Mesendoderm (in vitro differentiated cells): ENCODE measurements at regions not wholly inside any gene's neighbourhood (a gene's known extent, or its start where the extent isn't known, plus 50 kb on each side); places are given as distances from the start of the nearest gene placed in this dataset.
A peak's percentile ranks its signal among the peaks of the same experiment; 100 is the strongest.

Source experiments
- DNase-seq: peaks from one replicate; pipeline ENCODE4 v3.0.0; 2013
- H2AK5ac ChIP-seq: 2 replicates; pipeline ENCODE4 v1.6.1; 2013; ENCODE audit warnings: low read length, inconsistent platforms
- H2BK120ac ChIP-seq: 2 replicates; pipeline ENCODE4 v1.6.1; 2013; ENCODE audit warnings: low read depth, mild to moderate bottlenecking, low read length, moderate library complexity, mixed read lengths
- H2BK15ac ChIP-seq: replicated peaks from 2 replicates; pipeline ENCODE4 v1.6.1; 2013; ENCODE audit warnings: low read depth, mild to moderate bottlenecking, moderate library complexity
- H2BK5ac ChIP-seq: 2 replicates; pipeline ENCODE4 v1.6.1; 2013; ENCODE audit warnings: low read length, inconsistent platforms
- H3K18ac ChIP-seq: 2 replicates; pipeline ENCODE4 v1.6.1; 2013; ENCODE audit warnings: mild to moderate bottlenecking, low read length, mixed read lengths
- H3K23ac ChIP-seq: one replicate; pipeline ENCODE4 v1.6.1; 2013; ENCODE audit warnings: low read length
- H3K27ac ChIP-seq: 2 replicates; pipeline ENCODE4 v1.5.1; 2013; ENCODE audit warnings: low read depth, mild to moderate bottlenecking, inconsistent platforms, low read length, moderate library complexity
- H3K27me3 ChIP-seq: 2 replicates; pipeline ENCODE4 v1.6.1; 2013; ENCODE audit warnings: low read length, control low read depth, mild to moderate bottlenecking, inconsistent platforms; ENCODE audit not compliant: insufficient read depth, poor library complexity
- H3K36me3 ChIP-seq: 2 replicates; pipeline ENCODE4 v1.6.1; 2013; ENCODE audit warnings: low read length, inconsistent platforms; ENCODE audit not compliant: control insufficient read depth, insufficient read depth
- H3K4ac ChIP-seq: one replicate; pipeline ENCODE4 v1.6.1; 2013; ENCODE audit warnings: low read depth, mild to moderate bottlenecking, low read length, moderate library complexity
- H3K4me1 ChIP-seq: 2 replicates; pipeline ENCODE4 v1.6.1; 2013; ENCODE audit warnings: low read depth, low read length, inconsistent platforms; ENCODE audit not compliant: control insufficient read depth
- H3K4me2 ChIP-seq: 2 replicates; pipeline ENCODE4 v1.6.1; 2013; ENCODE audit warnings: low read length
- H3K4me3 ChIP-seq: 2 replicates; pipeline ENCODE4 v1.5.1; 2013; ENCODE audit warnings: mild to moderate bottlenecking, low read length
- H3K56ac ChIP-seq: one replicate; pipeline ENCODE4 v1.6.1; 2013; ENCODE audit warnings: low read length
- H3K79me1 ChIP-seq: 2 replicates; pipeline ENCODE4 v1.6.1; 2013; ENCODE audit warnings: low read length, inconsistent platforms
- H3K79me2 ChIP-seq: 2 replicates; pipeline ENCODE4 v1.6.1; 2013; ENCODE audit warnings: mild to moderate bottlenecking, low read length; ENCODE audit not compliant: control insufficient read depth, insufficient read depth
- H3K9ac ChIP-seq: 2 replicates; pipeline ENCODE4 v1.6.1; 2013; ENCODE audit warnings: low read length, inconsistent platforms
- H4K5ac ChIP-seq: one replicate; pipeline ENCODE4 v1.6.1; 2013; ENCODE audit warnings: low read length
- H4K8ac ChIP-seq: one replicate; pipeline ENCODE4 v1.6.1; 2013; ENCODE audit warnings: low read depth, mild to moderate bottlenecking, control low read depth, low read length, moderate library complexity
- WGBS: extraction: QIAGEN DNeasy Blood & Tissue Kit; methylation state at CpG from one replicate; pipeline ENCODE4 v1.1.7; 2013; ENCODE audit warnings: low lambda C conversion rate, missing lambda C conversion rate; ENCODE audit not compliant: insufficient coverage; ENCODE audit errors: extremely low coverage; 5-methylcytosine and 5-hydroxymethylcytosine counted together

DNA sequence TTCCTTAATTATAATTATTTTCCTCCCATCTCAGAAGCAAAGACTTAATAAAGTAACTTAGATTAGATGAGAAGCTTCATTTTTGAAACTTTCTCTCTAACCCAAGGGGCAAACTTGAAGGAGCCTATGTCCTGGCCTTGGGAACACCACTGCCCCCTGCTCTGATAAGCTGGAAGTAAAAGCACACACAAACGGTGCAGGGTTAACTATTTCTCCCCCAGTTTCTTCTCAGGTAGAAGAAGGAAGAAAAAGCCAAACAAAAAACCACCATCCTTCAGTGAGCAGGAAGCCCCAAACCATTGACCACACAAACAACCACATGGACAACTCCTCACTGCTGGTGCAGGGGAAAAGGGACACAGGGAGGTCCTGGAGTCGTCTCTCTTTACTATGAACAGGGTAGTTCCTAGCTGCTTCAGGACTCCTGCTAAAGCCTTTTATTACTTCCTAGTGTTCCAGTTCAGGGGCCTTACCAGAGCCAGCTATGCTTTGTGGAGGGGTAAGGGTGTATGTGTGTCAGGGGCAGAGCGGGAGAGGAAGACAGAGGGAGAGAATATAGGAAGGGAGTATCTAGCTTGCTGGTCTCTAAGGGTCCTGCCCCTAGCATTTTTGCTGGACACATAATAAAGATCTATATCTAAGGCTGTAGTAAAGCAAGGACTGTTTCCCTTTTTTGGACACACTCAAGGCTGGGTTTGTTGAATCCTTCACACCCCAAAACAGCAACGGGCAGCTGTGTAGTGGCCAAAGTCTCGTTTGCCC, 94.0 kb upstream of the UMPS start:
- Histone ChIP-seq H4K5ac (no peak overlapping the region), H3K27ac (no peak overlapping the region), H3K27me3 (no peaks in the 10 kb centered on the region), H3K36me3 (no peaks in the 10 kb centered on the region), H3K79me1 (no peaks in the 10 kb centered on the region), H3K4me3 (no peak overlapping the region), H3K56ac (no peak overlapping the region), H3K9ac (no peak overlapping the region), H3K4me1 (no peaks in the 10 kb centered on the region), H2BK15ac (no peak overlapping the region), H3K79me2 (no peaks in the 10 kb centered on the region), H3K4me2 (no peak overlapping the region), H2BK5ac (no peak overlapping the region), H3K23ac (no peak overlapping the region), H3K18ac (no peak overlapping the region), H2AK5ac (no peak overlapping the region), H3K4ac (no peak overlapping the region), H4K8ac (no peak overlapping the region), H2BK120ac (no peak overlapping the region)
- WGBS: no CpG with 5 or more reads among the region's 5 CpGs
- peak; percentile 29 for DNase-seq

DNA sequence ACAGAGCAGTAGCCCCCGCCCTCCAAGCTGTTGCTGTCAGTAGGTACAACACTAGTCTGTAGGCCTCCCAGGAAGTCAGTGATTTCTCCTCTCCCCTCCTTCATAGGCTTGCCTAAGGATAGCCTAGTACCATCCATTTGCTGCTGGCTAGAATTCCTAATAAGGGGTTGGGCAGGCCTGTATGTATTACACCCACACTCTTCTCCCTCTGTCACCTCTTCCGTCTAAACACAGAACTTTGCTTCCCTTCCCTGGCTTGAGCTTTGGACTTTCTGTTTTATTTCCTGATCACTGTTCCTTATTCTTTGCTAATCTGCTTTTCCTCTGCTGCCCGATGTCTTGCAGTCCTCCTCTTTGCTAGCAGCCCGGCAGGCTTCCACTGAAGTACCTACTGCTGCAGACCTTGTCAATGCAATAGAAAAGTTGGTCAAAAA, 93.4 kb upstream of the UMPS start:
- Histone ChIP-seq H2BK120ac (no peak overlapping the region), H3K27ac (no peak overlapping the region), H2BK15ac (no peak overlapping the region), H3K56ac (no peak overlapping the region), H3K4me1 (no peaks in the 10 kb centered on the region), H4K5ac (no peak overlapping the region), H3K9ac (no peak overlapping the region), H3K4me3 (no peak overlapping the region), H3K36me3 (no peaks in the 10 kb centered on the region), H3K79me1 (no peaks in the 10 kb centered on the region), H3K27me3 (no peaks in the 10 kb centered on the region), H2AK5ac (no peak overlapping the region), H3K23ac (no peak overlapping the region), H4K8ac (no peak overlapping the region), H3K79me2 (no peaks in the 10 kb centered on the region), H3K4ac (no peak overlapping the region), H3K18ac (no peak overlapping the region), H2BK5ac (no peak overlapping the region), H3K4me2 (no peak overlapping the region)
- WGBS: no CpG with 5 or more reads among the region's 4 CpGs
- DNase-seq: no peak

DNA sequence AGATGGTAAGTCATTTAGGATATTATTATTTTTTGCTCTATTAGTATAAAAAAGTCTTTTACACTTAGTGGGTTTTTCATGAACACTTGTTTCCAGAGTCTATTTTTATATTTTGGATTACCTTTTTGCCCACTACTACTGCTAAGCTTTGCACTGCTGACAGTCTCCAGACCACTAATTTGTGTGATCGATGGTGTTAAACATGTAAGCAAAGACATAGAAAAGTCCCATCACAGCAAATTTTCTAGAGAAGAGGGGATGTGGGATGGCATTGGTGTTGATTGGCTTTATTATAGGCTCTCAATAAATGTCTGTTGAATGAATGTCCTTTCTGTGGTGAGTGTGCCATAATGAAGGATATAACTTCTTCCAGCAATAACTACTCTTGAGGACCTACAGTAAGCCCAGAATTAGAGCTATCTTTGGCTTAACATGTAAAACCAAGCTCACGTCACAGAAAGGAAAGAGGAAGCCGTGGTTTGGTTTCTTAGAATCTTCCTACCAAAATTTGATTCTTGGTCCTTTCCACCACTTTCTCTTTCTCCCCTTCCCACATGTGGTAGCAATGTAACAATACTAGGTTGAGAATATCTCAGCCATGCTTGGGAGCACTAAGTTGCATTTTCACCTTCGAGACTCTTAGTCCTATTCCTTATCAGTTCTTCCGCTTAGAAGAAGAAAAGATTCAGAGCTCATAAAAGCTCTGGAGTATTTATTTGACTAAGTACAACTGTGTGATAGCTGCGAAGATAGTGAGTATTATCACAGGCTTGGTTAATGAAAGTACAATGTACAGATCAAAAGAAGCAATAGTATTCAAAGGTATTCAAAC, 90.6 kb upstream of the UMPS start:
- Histone ChIP-seq H3K36me3 (no peaks in the 10 kb centered on the region), H3K79me2 (no peaks in the 10 kb centered on the region), H3K27me3 (no peaks in the 10 kb centered on the region), H3K23ac (no peak overlapping the region), H3K79me1 (no peaks in the 10 kb centered on the region), H3K56ac (no peak overlapping the region), H3K27ac (no peak overlapping the region), H3K4me1 (no peaks in the 10 kb centered on the region), H2BK120ac (no peak overlapping the region), H3K4ac (no peak overlapping the region), H4K5ac (no peak overlapping the region), H4K8ac (no peak overlapping the region), H3K9ac (no peak overlapping the region), H2AK5ac (no peak overlapping the region), H2BK5ac (no peak overlapping the region), H3K4me2 (no peak overlapping the region), H3K18ac (no peak overlapping the region), H2BK15ac (no peak overlapping the region), H3K4me3 (no peak overlapping the region)
- no CpG with 5 or more reads among the region's 6 CpGs for WGBS
- no peak for DNase-seq

DNA sequence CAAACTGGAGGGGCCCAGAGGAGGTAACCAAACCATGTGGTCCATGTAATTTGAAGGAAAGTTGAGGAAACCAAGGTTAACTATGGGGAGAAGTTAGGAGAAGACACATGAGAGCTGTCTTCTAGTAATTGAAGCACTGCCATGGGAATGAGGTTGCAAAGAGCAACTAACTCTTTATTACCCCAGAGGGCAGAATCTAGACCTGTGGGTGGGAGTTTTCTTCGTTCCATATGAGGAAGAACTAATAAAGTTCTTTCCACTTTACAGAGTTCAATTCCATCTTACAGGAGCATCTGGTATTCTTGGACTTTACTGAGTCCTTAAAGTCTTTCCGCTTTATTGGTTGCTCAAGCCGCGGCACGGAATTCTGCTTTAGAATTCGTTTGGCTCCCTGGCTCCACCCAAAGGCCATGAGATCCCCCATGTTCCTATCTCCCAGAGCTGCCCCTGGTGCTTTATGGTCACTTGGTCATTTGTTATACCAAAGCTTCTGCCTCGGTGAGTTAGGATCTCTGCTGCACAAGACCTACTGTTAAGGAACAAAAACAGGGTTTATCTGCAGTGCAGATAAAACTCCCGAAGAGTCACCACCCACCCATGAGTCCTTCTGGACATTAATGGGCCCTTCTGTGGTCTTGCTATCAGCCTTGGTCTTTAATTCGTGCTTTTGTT, 89.5 kb upstream of the UMPS start:
- H2BK120ac ChIP-seq: no peak overlapping the region
- no peak overlapping the region for H3K4ac ChIP-seq
- no peak overlapping the region for H2BK15ac ChIP-seq
- no peak overlapping the region for H3K56ac ChIP-seq
- H3K27me3 ChIP-seq: no peaks in the 10 kb centered on the region
- no peaks in the 10 kb centered on the region for H3K36me3 ChIP-seq
- no peak overlapping the region for H3K9ac ChIP-seq
- H3K23ac ChIP-seq: no peak overlapping the region
- H2BK5ac ChIP-seq: no peak overlapping the region
- no peak overlapping the region for H4K5ac ChIP-seq
- H2AK5ac ChIP-seq: no peak overlapping the region
- H3K4me1 ChIP-seq: no peaks in the 10 kb centered on the region
- no peak overlapping the region for H4K8ac ChIP-seq
- H3K27ac ChIP-seq: no peak overlapping the region
- H3K4me2 ChIP-seq: no peak overlapping the region
- H3K79me1 ChIP-seq: no peaks in the 10 kb centered on the region
- no peak overlapping the region for H3K4me3 ChIP-seq
- H3K18ac ChIP-seq: no peak overlapping the region
- no CpG with 5 or more reads among the region's 9 CpGs for WGBS
- H3K79me2 ChIP-seq: no peaks in the 10 kb centered on the region
- no peak for DNase-seq

DNA sequence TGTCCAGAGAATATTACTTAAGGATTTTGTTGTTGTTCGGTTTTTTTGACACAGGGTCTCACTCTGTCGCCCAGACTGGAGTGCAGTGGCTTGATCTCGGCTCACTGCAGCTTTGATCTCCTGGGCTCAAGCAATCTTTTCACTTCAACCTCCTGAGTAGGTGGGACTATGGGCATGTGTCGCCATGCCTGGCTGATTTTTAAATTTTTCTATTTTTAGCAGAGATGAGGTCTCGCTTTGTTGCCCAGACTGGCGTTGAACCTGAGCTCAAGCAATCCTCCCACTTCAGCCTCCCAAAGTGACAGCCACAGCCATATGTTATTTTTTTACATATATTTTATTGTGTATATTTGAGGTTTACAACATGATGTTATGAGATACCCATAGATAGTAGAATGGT, 86.8 kb upstream of the UMPS start:
- Histone ChIP-seq H3K18ac (no peak overlapping the region), H3K9ac (no peak overlapping the region), H2BK120ac (no peak overlapping the region), H4K8ac (no peak overlapping the region), H3K4me2 (no peak overlapping the region), H3K27me3 (no peaks in the 10 kb centered on the region), H3K79me1 (no peaks in the 10 kb centered on the region), H3K23ac (no peak overlapping the region), H4K5ac (no peak overlapping the region), H3K4ac (no peak overlapping the region), H3K27ac (no peak overlapping the region), H3K4me3 (no peak overlapping the region), H3K4me1 (peaks cover 2% of the 10 kb centered on the region), H3K36me3 (no peaks in the 10 kb centered on the region), H2BK15ac (no peak overlapping the region), H2AK5ac (no peak overlapping the region), H2BK5ac (no peak overlapping the region), H3K79me2 (no peaks in the 10 kb centered on the region), H3K56ac (no peak overlapping the region)
- no peak for DNase-seq
- no CpG with 5 or more reads among the region's 6 CpGs for WGBS
